Lower lobe of right lung (tissue), 2 donors: ENCODE measurements at regions not wholly inside any gene's neighbourhood (a gene's known extent, or its start where the extent isn't known, plus 50 kb on each side); places are given as distances from the start of the nearest gene placed in this dataset.
"Not testable (repeated sequence)": the region's sequence is repeated elsewhere in the genome, so short reads cannot be mapped to it uniquely, and the experiment has no call there.

ENCODE experiments used
- ATAC-seq, 2 donors: fragments of 200-7000 bp; cut with Tn5 transposase; one replicate each; pipeline ENCODE4 v1.9.1; 2020 to 2022; ENCODE audit warnings: mild to moderate bottlenecking in 2 of 2, moderate library complexity in 2 of 2
- DNase-seq: peaks from one replicate; pipeline ENCODE4 v3.0.0-alpha.2; 2020
- H3K27ac ChIP-seq: fragments of 200-600 bp; one replicate; pipeline ENCODE4 v1.8.0; 2022
- H3K27me3 ChIP-seq: fragments of 200-600 bp; one replicate; pipeline ENCODE4 v1.8.0; 2022; ENCODE audit warnings: low read depth
- H3K36me3 ChIP-seq: fragments of 200-600 bp; one replicate; pipeline ENCODE4 v1.8.0; 2022; ENCODE audit warnings: mild to moderate bottlenecking
- H3K4me1 ChIP-seq: fragments of 200-600 bp; one replicate; pipeline ENCODE4 v1.8.0; 2022
- H3K4me3 ChIP-seq: fragments of 200-600 bp; one replicate; pipeline ENCODE4 v1.8.0; 2022; ENCODE audit warnings: mild to moderate bottlenecking
- H3K9me3 ChIP-seq: fragments of 200-600 bp; one replicate; pipeline ENCODE4 v1.8.0; 2022
- intact Hi-C: fragments of 100-400 bp; cut with DNase I; formaldehyde crosslinking; loops from one replicate; pipeline ENCODE4 v1.11.0; 2022
- TF ChIP-seq, protein P1 (sequence below): fragments of 200-600 bp; IDR thresholded peaks from one replicate; pipeline ENCODE4 v1.8.0; 2022; ENCODE audit warnings: antibody characterized with exemption, mild to moderate bottlenecking
- donor health status: DM: no; HTN: yes; CAD: no; lungs with severe emphysema.

DNA sequence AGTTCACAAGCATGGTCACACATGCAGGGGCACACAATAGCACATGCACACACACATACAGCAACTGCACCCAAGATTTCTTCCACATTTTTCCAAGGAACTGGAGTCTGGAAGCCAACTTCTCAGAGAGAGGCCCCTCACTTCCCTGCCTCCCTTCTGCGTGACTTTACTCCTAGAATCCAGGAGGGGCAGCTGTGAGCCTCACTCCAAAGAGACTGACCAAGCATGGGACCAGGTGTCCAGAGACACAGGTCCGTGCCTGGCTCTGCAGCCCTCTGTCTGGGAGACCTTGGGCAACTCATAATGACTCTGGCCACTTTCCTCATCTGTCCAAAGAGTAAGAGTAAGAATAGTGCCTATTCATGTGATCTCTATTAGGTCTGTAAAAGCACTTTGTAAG, 104.7 kb upstream of the TMEM132E start:
- Histone ChIP-seq H3K4me1 (no peaks in the 10 kb centered on the region), H3K36me3 (no peaks in the 10 kb centered on the region), H3K4me3 (no peak overlapping the region), H3K9me3 (no peaks in the 10 kb centered on the region), H3K27ac (no peak overlapping the region), H3K27me3 (peaks cover 4% of the 10 kb centered on the region)
- no peak for ATAC-seq
- no peak for DNase-seq
- TF ChIP-seq, protein P1, sequence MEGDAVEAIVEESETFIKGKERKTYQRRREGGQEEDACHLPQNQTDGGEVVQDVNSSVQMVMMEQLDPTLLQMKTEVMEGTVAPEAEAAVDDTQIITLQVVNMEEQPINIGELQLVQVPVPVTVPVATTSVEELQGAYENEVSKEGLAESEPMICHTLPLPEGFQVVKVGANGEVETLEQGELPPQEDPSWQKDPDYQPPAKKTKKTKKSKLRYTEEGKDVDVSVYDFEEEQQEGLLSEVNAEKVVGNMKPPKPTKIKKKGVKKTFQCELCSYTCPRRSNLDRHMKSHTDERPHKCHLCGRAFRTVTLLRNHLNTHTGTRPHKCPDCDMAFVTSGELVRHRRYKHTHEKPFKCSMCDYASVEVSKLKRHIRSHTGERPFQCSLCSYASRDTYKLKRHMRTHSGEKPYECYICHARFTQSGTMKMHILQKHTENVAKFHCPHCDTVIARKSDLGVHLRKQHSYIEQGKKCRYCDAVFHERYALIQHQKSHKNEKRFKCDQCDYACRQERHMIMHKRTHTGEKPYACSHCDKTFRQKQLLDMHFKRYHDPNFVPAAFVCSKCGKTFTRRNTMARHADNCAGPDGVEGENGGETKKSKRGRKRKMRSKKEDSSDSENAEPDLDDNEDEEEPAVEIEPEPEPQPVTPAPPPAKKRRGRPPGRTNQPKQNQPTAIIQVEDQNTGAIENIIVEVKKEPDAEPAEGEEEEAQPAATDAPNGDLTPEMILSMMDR: no peak
- intact Hi-C loops: no loop called here

DNA sequence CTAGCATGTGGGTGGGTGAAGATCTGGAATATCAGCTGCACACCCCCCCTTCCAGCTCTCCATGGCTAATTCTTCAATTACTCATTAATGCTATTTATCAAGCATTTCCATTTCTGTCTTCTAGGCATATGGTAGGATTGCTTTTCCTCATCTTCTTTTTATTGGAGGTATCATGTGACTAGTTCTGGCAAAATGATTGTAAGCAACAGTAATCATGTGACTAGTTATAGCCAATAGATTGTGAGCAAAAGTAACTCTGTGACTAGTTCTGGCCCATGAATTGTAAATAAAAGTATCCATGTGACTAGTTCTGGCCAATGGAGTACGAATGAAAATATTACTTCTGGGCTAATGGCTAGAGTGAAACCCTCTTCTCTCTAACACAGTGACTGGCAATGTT, 107.0 kb upstream of the TMEM132E start:
- Histone ChIP-seq H3K36me3 (no peaks in the 10 kb centered on the region), H3K9me3 (no peaks in the 10 kb centered on the region), H3K27ac (no peak overlapping the region), H3K27me3 (no peaks in the 10 kb centered on the region), H3K4me3 (no peak overlapping the region), H3K4me1 (no peaks in the 10 kb centered on the region)
- ATAC-seq (no peak), DNase-seq (no peak)
- TF ChIP-seq, protein P1: no peak
- intact Hi-C loops: no loop called here

DNA sequence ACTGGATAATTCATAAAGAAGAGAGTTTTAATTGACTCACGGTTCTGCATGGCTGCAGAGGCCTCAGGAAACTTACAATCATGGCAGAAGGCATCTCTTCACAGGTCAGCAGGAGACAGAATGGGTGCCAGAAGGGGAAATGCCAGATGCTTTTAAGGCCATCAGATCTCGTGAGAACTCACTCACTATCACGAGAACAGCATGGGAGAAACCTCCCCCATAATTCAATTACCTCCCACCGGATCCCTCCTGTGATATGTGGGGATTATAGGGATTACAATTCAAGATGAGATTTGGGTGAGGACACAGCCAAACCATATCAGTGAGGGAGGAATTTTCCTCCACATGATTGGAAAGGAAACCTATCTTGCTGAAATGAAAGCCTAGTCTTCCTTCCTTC, 108.1 kb upstream of the TMEM132E start:
- H3K9me3 ChIP-seq, ATAC-seq, H3K27me3 ChIP-seq, intact Hi-C loops, H3K36me3 ChIP-seq, H3K4me1 ChIP-seq, DNase-seq, H3K27ac ChIP-seq, H3K4me3 ChIP-seq: not testable (repeated sequence)

DNA sequence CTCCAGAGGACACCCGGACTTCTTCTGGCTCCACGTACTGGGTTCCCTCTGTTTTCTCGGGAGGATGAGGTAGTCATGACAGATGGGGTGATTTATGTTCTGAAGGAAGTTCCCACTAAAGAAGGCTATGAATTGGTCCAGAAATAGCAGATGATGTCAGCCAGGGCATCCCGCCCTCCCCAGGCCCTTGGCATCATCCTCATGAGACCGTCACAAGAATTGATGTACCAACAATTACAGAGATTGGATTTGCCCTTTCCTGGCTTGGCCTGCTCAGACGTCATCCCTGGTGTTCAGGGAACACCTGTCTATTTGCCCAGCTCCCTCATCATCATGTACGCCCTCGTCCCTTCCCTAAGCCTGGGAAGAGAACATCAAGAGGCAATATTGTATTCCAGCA, 102.8 kb upstream of the CCL1 start:
- H3K27me3 ChIP-seq: no peaks in the 10 kb centered on the region
- TF ChIP-seq, protein P1: no peak

DNA sequence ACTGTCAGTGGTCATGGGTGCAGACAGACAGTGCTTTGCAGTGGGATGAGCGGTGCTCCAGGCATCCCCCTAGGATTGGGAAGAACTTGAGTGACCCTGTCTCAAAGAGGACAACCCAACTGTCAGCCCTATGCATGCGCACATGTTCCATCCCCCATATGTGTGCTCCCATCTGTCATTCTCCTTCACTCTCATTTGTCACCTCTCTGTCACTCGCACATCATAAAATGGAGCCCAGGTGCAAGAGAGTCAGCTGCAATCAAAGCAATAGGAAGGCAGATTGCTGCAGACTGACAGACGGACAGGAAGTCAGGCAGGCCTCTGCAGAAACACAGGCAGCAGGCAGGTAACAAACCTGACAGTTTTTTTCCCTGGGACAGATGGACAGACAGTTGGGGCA, 101.8 kb upstream of the CCL1 start:
- Histone ChIP-seq H3K36me3 (no peaks in the 10 kb centered on the region), H3K27ac (no peak overlapping the region), H3K27me3 (peaks cover 3% of the 10 kb centered on the region), H3K9me3 (no peaks in the 10 kb centered on the region), H3K4me1 (no peaks in the 10 kb centered on the region), H3K4me3 (no peak overlapping the region)
- intact Hi-C loops: no loop called here
- TF ChIP-seq, protein P1: no peak
- ATAC-seq (no peak), DNase-seq (no peak)

More for the DNA sequence above, 102.8 kb upstream of the CCL1 start:
- Histone ChIP-seq H3K4me1 (no peaks in the 10 kb centered on the region), H3K4me3 (no peak overlapping the region), H3K27ac (no peak overlapping the region), H3K36me3 (no peaks in the 10 kb centered on the region), H3K9me3 (no peaks in the 10 kb centered on the region)
- ATAC-seq (no peak), DNase-seq (no peak)
- intact Hi-C loops: no loop called here

DNA sequence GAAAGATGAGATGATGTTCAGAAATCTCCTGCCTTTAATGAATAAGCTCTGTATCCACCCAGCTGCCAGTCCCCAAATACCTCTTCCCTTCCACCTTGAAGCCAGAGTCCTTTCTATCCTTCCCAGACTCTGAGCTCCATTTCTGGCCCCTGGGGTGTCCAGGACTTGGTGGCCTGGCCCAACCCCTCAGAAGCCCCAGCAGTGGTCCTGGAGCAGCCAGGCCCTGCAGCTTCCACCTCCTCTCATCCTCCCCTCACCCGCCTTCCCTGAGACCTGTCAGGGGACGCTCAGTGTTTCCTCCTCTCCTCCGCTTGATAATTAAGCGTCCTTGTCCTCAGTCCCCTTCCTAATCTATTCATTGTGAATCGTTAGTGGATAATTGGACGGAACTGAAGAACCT, 95.2 kb upstream of the CCL1 start:
- no peaks in the 10 kb centered on the region for H3K36me3 ChIP-seq
- H3K4me1 ChIP-seq: no peaks in the 10 kb centered on the region
- peaks cover 19% of the 10 kb centered on the region for H3K27me3 ChIP-seq
- no peaks in the 10 kb centered on the region for H3K9me3 ChIP-seq
- intact Hi-C loops: no loop called here
- no peak overlapping the region for H3K4me3 ChIP-seq
- H3K27ac ChIP-seq: no peak overlapping the region
- TF ChIP-seq, protein P1: no peak
- ATAC-seq: no peak
- DNase-seq: no peak
